ENCODE measurements at regions not wholly inside any gene's neighbourhood (a gene's known extent, or its start where the extent isn't known, plus 50 kb on each side); places are given as distances from the start of the nearest gene placed in this dataset.

DNA sequence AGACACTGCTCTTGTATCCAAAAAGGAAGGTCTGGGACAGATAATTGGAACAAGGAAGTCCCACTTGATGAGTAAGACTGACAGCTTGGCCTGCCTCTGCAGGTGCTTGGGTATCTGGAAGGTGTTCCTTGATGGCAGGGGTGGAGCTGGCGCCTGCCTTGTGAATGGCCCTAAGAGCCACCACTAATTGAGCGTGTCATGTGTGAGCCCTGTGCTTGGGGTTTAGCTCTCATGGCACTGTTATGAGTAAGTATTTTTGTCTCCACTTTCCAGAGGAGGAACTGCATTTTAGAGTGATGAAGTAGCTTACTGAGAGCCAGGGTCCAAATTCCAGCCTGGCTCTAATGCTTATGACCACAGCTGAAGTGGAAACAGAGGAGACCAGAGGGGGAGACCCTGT, 71.2 kb upstream of the NECTIN1 start:
- TF ChIP-seq, protein P1, sequence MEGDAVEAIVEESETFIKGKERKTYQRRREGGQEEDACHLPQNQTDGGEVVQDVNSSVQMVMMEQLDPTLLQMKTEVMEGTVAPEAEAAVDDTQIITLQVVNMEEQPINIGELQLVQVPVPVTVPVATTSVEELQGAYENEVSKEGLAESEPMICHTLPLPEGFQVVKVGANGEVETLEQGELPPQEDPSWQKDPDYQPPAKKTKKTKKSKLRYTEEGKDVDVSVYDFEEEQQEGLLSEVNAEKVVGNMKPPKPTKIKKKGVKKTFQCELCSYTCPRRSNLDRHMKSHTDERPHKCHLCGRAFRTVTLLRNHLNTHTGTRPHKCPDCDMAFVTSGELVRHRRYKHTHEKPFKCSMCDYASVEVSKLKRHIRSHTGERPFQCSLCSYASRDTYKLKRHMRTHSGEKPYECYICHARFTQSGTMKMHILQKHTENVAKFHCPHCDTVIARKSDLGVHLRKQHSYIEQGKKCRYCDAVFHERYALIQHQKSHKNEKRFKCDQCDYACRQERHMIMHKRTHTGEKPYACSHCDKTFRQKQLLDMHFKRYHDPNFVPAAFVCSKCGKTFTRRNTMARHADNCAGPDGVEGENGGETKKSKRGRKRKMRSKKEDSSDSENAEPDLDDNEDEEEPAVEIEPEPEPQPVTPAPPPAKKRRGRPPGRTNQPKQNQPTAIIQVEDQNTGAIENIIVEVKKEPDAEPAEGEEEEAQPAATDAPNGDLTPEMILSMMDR (IDR thresholded peaks at IDR 0.05; ENCODE audit: low read depth, low read length, poor library complexity, severe bottlenecking), result no peak
- TF ChIP-seq EZH2phosphoT487 (IDR thresholded peaks at IDR 0.05; ENCODE audit: borderline replicate concordance, low read length), result no peak
